MCF 10A (cell line): ENCODE measurements at regions not wholly inside any gene's neighbourhood (a gene's known extent, or its start where the extent isn't known, plus 50 kb on each side); places are given as distances from the start of the nearest gene placed in this dataset.

Source experiments
- BruUV-seq: library from RNA; stranded (reverse); fragments of 400-500 nt; replicated peaks from 2 replicates; lab custom pipeline; 2021; lab: Mats Ljungman, UMichigan
- CTCF ChIA-PET: fragments of 300-600 bp; sonication (Branson Sonifier 250); formaldehyde crosslinking; extraction: SDS; loops from one replicate; lab custom pipeline; 2021; ENCODE audit warnings: antibody characterized with exemption, inconsistent platforms; lab: Yijun Ruan, JAX
- POLR2A ChIA-PET: fragments of 300-600, 350-650 bp; sonication (Branson Sonifier 250); formaldehyde crosslinking; extraction: SDS; loops from one replicate; lab custom pipeline; 2020; ENCODE audit warnings: antibody characterized with exemption, inconsistent platforms; lab: Yijun Ruan, JAX
- DNase-seq: peaks from one replicate; pipeline ENCODE4 v3.0.0-alpha.2; 2018; ENCODE audit not compliant: unreplicated experiment
- H3K27ac Mint-ChIP-seq: one replicate; pipeline ENCODE4 v1.8.0; 2022; ENCODE audit warnings: mild to moderate bottlenecking, low read depth, mixed read lengths; ENCODE audit not compliant: unreplicated experiment
- H3K27me3 Mint-ChIP-seq: one replicate; pipeline ENCODE4 v1.8.0; 2022; ENCODE audit warnings: mixed read lengths; ENCODE audit not compliant: insufficient read depth, unreplicated experiment
- H3K36me3 Mint-ChIP-seq: one replicate; pipeline ENCODE4 v1.8.0; 2022; ENCODE audit warnings: mild to moderate bottlenecking, moderate library complexity, mixed read lengths; ENCODE audit not compliant: insufficient read depth, unreplicated experiment
- H3K4me1 Mint-ChIP-seq: one replicate; pipeline ENCODE4 v1.8.0; 2022; ENCODE audit warnings: mixed read lengths; ENCODE audit not compliant: insufficient read depth, unreplicated experiment
- H3K4me3 Mint-ChIP-seq: one replicate; pipeline ENCODE4 v1.8.0; 2022; ENCODE audit warnings: mild to moderate bottlenecking, moderate library complexity, mixed read lengths; ENCODE audit not compliant: unreplicated experiment
- H3K9me3 Mint-ChIP-seq: one replicate; pipeline ENCODE4 v1.8.0; 2022; ENCODE audit warnings: mixed read lengths; ENCODE audit not compliant: unreplicated experiment
- intact Hi-C: fragments of 100-400 bp; cut with micrococcal nuclease; formaldehyde crosslinking; loops from 2 replicates; pipeline ENCODE4 v1.14.1; 2022
- TF ChIP-seq, protein P1 (sequence below): fragments of 200-600 bp; IDR thresholded peaks from one replicate; pipeline ENCODE4 v1.8.0; 2022; ENCODE audit warnings: antibody characterized with exemption, mild to moderate bottlenecking; ENCODE audit not compliant: unreplicated experiment

DNA sequence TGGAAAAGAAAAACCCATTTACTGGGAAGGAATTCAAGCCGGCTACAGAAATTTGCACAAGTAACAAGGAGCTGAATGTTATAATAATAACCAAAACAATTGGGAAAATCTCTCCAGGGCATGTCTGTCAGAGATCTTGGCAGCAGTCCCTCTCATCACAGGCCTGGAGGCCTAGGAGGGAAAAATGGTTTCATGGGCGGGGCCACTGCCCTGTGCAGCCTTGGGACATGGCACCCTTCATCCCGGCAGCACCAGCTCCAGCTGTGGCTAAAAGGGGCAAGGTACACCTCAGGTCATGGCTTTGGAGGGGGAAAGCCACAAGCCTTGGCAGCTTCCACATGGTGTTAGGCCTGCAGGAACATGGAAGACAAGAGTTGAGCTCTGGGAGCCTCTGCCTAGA, 513.1 kb upstream of the CNKSR2 start:
- ChIA-PET CTCF (no interaction called here), POLR2A (no interaction called here)
- TF ChIP-seq, protein P1, sequence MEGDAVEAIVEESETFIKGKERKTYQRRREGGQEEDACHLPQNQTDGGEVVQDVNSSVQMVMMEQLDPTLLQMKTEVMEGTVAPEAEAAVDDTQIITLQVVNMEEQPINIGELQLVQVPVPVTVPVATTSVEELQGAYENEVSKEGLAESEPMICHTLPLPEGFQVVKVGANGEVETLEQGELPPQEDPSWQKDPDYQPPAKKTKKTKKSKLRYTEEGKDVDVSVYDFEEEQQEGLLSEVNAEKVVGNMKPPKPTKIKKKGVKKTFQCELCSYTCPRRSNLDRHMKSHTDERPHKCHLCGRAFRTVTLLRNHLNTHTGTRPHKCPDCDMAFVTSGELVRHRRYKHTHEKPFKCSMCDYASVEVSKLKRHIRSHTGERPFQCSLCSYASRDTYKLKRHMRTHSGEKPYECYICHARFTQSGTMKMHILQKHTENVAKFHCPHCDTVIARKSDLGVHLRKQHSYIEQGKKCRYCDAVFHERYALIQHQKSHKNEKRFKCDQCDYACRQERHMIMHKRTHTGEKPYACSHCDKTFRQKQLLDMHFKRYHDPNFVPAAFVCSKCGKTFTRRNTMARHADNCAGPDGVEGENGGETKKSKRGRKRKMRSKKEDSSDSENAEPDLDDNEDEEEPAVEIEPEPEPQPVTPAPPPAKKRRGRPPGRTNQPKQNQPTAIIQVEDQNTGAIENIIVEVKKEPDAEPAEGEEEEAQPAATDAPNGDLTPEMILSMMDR: no peak
- no TSS peak for BruUV-seq
- no peak for DNase-seq
- Mint-ChIP-seq H3K9me3 (peaks cover 8% of the 10 kb centered on the region), H3K27me3 (no peaks in the 10 kb centered on the region), H3K4me1 (peaks cover 8% of the 10 kb centered on the region), H3K36me3 (no peaks in the 10 kb centered on the region), H3K4me3 (no peak overlapping the region), H3K27ac (no peak overlapping the region)
- intact Hi-C loops: no loop called here

DNA sequence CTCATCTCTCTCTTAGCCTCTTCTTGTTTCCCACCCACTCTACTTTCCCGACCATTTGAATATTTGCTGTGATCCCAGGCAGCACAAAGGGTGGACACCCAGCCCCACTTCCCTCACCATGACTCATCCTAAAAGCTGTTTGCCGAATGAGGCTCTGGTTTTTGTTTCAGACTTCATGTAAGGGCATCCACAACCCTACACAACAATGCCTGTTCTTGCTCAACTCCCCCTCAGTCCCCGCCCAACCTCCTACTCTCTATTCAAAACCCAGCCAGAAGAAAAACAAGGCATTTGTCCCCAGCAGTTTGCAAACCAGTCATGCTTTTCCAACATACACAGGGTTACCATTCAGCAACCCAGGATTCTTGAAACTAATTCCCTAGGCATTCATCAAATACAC, 516.5 kb upstream of the CNKSR2 start:
- BruUV-seq: no TSS peak
- peak overlapping the region; percentile 26 for H3K27ac Mint-ChIP-seq

DNA sequence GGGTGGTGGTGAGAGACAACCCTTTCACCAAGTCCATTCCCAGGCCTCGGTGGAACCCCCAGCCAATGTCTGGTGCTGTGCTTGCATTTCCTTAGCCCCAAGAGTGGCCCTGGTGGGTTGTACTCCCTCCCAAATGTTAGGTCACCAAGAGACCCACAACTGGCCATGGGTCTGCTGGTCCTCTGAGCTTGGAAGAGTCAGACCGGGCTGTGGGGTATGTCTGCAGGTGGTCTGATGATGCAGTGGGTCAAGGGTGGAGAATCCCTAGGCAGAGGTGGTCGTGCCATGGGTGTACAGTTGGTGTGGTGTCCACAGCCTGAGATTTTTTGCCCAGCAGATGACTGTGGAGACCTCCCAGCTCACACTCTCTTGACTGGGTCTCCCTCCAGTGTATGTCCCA, 535.7 kb upstream of the CNKSR2 start:
- POLR2A ChIA-PET: no interaction called here
- Mint-ChIP-seq H3K36me3 (no peaks in the 10 kb centered on the region), H3K4me3 (no peak overlapping the region), H3K4me1 (no peaks in the 10 kb centered on the region), H3K9me3 (peaks cover 9% of the 10 kb centered on the region), H3K27me3 (no peaks in the 10 kb centered on the region), H3K27ac (no peak overlapping the region)
- TF ChIP-seq, protein P1: no peak
- intact Hi-C loops: no loop called here
- DNase-seq: no peak
- CTCF ChIA-PET: no interaction called here
- no TSS peak for BruUV-seq

More for the DNA sequence above, 516.5 kb upstream of the CNKSR2 start:
- ChIA-PET CTCF (interaction anchor here (0.6 kb wide), 1 partner anchor 192 kb away, joined by 3 read pairs; no protein-coding TSS in a partner anchor), POLR2A (no interaction called here)
- Mint-ChIP-seq H3K36me3 (no peaks in the 10 kb centered on the region), H3K4me3 (no peak overlapping the region), H3K9me3 (peaks cover 8% of the 10 kb centered on the region), H3K27me3 (no peaks in the 10 kb centered on the region), H3K4me1 (peaks cover 8% of the 10 kb centered on the region)
- intact Hi-C loops: no loop called here
- peak; percentile 65 for DNase-seq
- TF ChIP-seq, protein P1: no peak

DNA sequence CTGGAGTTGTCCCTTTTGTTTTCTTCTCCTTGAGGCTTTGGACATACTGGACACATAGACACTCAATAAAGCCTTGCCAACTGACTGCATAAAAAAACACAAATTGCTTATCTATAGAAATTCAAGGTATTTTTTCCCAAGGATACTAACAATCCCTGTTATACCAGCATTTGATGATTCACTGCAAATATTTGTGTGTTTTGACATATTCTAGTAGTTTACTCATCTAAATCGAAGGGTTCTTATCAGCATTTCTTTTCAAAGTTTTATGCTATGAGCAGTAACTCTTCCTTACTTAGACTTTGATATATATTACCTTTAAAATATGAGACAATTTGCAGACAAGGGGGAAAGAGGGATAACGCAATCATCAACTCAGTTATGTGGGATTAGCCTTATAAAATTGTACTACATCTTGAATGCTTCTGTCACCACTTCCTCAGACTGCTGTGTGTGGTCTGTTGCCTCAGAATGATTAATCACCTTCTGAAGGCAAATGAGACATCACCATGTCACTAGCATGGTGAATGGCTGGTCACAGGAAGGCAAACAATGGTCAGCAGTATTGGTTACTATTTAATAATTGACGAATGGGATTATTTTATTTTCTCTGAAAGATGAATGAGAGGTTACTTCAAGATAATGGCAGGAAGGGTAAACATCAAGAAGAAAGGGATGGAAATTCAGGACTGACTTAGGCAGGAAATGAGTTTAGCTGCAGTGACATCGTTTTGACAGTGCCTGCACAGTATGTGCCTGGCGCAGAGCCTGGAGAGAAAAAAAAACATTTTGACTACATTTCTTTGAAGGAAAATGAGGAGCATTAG, 544.3 kb upstream of the CNKSR2 start:
- Mint-ChIP-seq H3K4me3 (no peak overlapping the region), H3K36me3 (no peaks in the 10 kb centered on the region), H3K9me3 (no peaks in the 10 kb centered on the region), H3K27ac (peak overlapping the region; percentile 63), H3K4me1 (peaks cover 10% of the 10 kb centered on the region), H3K27me3 (no peaks in the 10 kb centered on the region)
- POLR2A ChIA-PET: no interaction called here
- BruUV-seq: no TSS peak
- CTCF ChIA-PET: interaction anchor here (0.6 kb wide), 1 partner anchor 58 kb away, joined by 3 read pairs; no protein-coding TSS in a partner anchor
- TF ChIP-seq, protein P1: no peak
- intact Hi-C loops: no loop called here
- peak; percentile 50 for DNase-seq
